Fibroblast of lung (primary cell): ENCODE measurements at regions not wholly inside any gene's neighbourhood (a gene's known extent, or its start where the extent isn't known, plus 50 kb on each side); places are given as distances from the start of the nearest gene placed in this dataset.
A peak's percentile ranks its signal among the peaks of the same experiment; 100 is the strongest.

Experiments used
- DNase-seq, 2 donors: peaks; one replicate each; pipeline versions ENCODE4 v3.0.0 to v3.0.0-alpha.2; 2010; ENCODE audit warnings: low read depth in 2 of 2
- H2AFZ ChIP-seq: 2 replicates; pipeline ENCODE4 v1.5.1; 2012; ENCODE audit warnings: low read length, control low read depth, inconsistent platforms
- H3K27ac ChIP-seq: 2 replicates; pipeline ENCODE4 v1.5.1; 2011; ENCODE audit warnings: low read length, control low read depth; ENCODE audit not compliant: insufficient read depth
- H3K27me3 ChIP-seq: 2 replicates; pipeline ENCODE4 v1.5.1; 2011; ENCODE audit warnings: mild to moderate bottlenecking, low read length; ENCODE audit not compliant: control insufficient read depth, insufficient read depth
- H3K36me3 ChIP-seq: 2 replicates; pipeline ENCODE4 v1.5.1; 2011; ENCODE audit warnings: low read length; ENCODE audit not compliant: control insufficient read depth, insufficient read depth
- H3K4me1 ChIP-seq: 2 replicates; pipeline ENCODE4 v1.5.1; 2011; ENCODE audit warnings: low read length; ENCODE audit not compliant: control insufficient read depth, insufficient read depth; ENCODE audit errors: extremely low read depth
- H3K4me2 ChIP-seq: 2 replicates; pipeline ENCODE4 v1.5.1; 2011; ENCODE audit warnings: low read length, control low read depth; ENCODE audit not compliant: insufficient read depth; ENCODE audit errors: extremely low read depth
- H3K4me3 ChIP-seq, 4 experiments: fragments of 200-600 bp in 1 of 4; sonication (generic) in 1 of 4; replicated peaks in 1 of 4; 2 replicates each; pipeline ENCODE4 v1.5.1; 2011 to 2016; ENCODE audit warnings: low read length in 4 of 4, low read depth in 3 of 4, mild to moderate bottlenecking in 3 of 4, control low read depth in 2 of 4, inconsistent platforms in 1 of 4, mixed read lengths in 1 of 4; ENCODE audit not compliant: insufficient read depth in 1 of 4; ENCODE audit errors: control extremely low read depth in 1 of 4
- H3K79me2 ChIP-seq: 2 replicates; pipeline ENCODE4 v1.5.1; 2012; ENCODE audit warnings: mild to moderate bottlenecking, low read length, inconsistent platforms; ENCODE audit not compliant: control insufficient read depth, insufficient read depth
- H3K9ac ChIP-seq: 2 replicates; pipeline ENCODE4 v1.5.1; 2011; ENCODE audit warnings: mild to moderate bottlenecking, low read length, control low read depth; ENCODE audit not compliant: insufficient read depth
- H3K9me3 ChIP-seq: 2 replicates; pipeline ENCODE4 v1.5.1; 2012; ENCODE audit warnings: low read depth, low read length; ENCODE audit not compliant: control insufficient read depth, insufficient read depth
- H4K20me1 ChIP-seq: 2 replicates; pipeline ENCODE4 v1.5.1; 2011; ENCODE audit warnings: low read length; ENCODE audit not compliant: control insufficient read depth, insufficient read depth; ENCODE audit errors: extremely low read depth
- CTCF ChIP-seq, 2 donors: IDR thresholded peaks in 1 of 2; conservative IDR thresholded peaks in 1 of 2; 1 replicate in 1 of 2; 2 replicates in 1 of 2; pipeline ENCODE4 v1.5.1; 2011 to 2012; ENCODE audit warnings: low read length in 2 of 2, control low read depth in 1 of 2, inconsistent platforms in 1 of 2, low read depth in 1 of 2, mild to moderate bottlenecking in 1 of 2
- EZH2 ChIP-seq: IDR thresholded peaks from 2 replicates; pipeline ENCODE4 v1.5.1; 2012; ENCODE audit warnings: low read length, control low read depth, mild to moderate bottlenecking; ENCODE audit errors: missing control alignments

- no peaks in the 10 kb centered on the region for H3K79me2 ChIP-seq
- H3K27ac ChIP-seq, result no peak overlapping the region
- H3K9me3 ChIP-seq, result no peaks in the 10 kb centered on the region
- H3K4me1 ChIP-seq, result peaks cover 5% of the 10 kb centered on the region
- DNase-seq, result peak in 1 of 2 donors; percentile 40
- H4K20me1 ChIP-seq, result no peaks in the 10 kb centered on the region
- no peak overlapping the region for H3K4me2 ChIP-seq
- H3K9ac ChIP-seq, result no peak overlapping the region
- no peaks in the 10 kb centered on the region for H3K27me3 ChIP-seq
- H3K36me3 ChIP-seq, result no peaks in the 10 kb centered on the region
- H3K4me3 ChIP-seq, result no peak overlapping the region
- peak overlapping the region; percentile 8 for H2AFZ ChIP-seq
- no peak for TF ChIP-seq CTCF (conservative IDR thresholded peaks at IDR 0.05 in 1 of 2, IDR thresholded peaks at IDR 0.05 in 1 of 2; ENCODE audit: low read depth in 1 of 2, low read length in 2 of 2)
- TF ChIP-seq EZH2, result no peak
Observed at GRCh38 chr3:177932346-177932745, 603.9 kb upstream of the KCNMB2 start.

- Histone ChIP-seq H3K27me3 (no peaks in the 10 kb centered on the region), H3K9ac (no peak overlapping the region), H3K4me3 (no peak overlapping the region), H4K20me1 (no peaks in the 10 kb centered on the region), H3K27ac (no peak overlapping the region), H2AFZ (no peak overlapping the region), H3K9me3 (no peaks in the 10 kb centered on the region), H3K79me2 (no peaks in the 10 kb centered on the region), H3K4me1 (peaks cover 5% of the 10 kb centered on the region), H3K36me3 (no peaks in the 10 kb centered on the region), H3K4me2 (no peak overlapping the region)
- TF ChIP-seq EZH2 (no peak), CTCF (conservative IDR thresholded peaks at IDR 0.05 in 1 of 2, IDR thresholded peaks at IDR 0.05 in 1 of 2; ENCODE audit: low read depth in 1 of 2, low read length in 2 of 2) (no peak)
- DNase-seq, result peak in 1 of 2 donors; percentile 88
Observed at GRCh38 chr3:177932750-177933660, 603.2 kb upstream of the KCNMB2 start.

- no peak overlapping the region for H3K4me3 ChIP-seq
- H3K27me3 ChIP-seq, result no peaks in the 10 kb centered on the region
- H3K27ac ChIP-seq, result no peak overlapping the region
- no peak overlapping the region for H3K9ac ChIP-seq
- H3K79me2 ChIP-seq, result no peaks in the 10 kb centered on the region
- H3K9me3 ChIP-seq, result no peaks in the 10 kb centered on the region
- H3K4me1 ChIP-seq, result peaks cover 5% of the 10 kb centered on the region
- H2AFZ ChIP-seq, result no peak overlapping the region
- DNase-seq, result peak; percentile 27 to 92
- H3K36me3 ChIP-seq, result no peaks in the 10 kb centered on the region
- no peaks in the 10 kb centered on the region for H4K20me1 ChIP-seq
- no peak for TF ChIP-seq EZH2
- no peak for TF ChIP-seq CTCF (conservative IDR thresholded peaks at IDR 0.05 in 1 of 2, IDR thresholded peaks at IDR 0.05 in 1 of 2; ENCODE audit: low read depth in 1 of 2, low read length in 2 of 2)
- H3K4me2 ChIP-seq, result no peak overlapping the region
Observed at GRCh38 chr3:177934001-177934891, 602.0 kb upstream of the KCNMB2 start.
